Endothelial cell (in vitro differentiated cells): ENCODE measurements at regions not wholly inside any gene's neighbourhood (a gene's known extent, or its start where the extent isn't known, plus 50 kb on each side); places are given as distances from the start of the nearest gene placed in this dataset.

Experiments
- DNase-seq: peaks from one replicate; pipeline ENCODE4 v3.0.0; 2021; ENCODE audit warnings: low spot score
- H3K27ac Mint-ChIP-seq: one replicate; pipeline ENCODE4 v1.8.0; 2021; ENCODE audit warnings: mixed read lengths, inconsistent platforms; ENCODE audit not compliant: unreplicated experiment
- H3K27me3 Mint-ChIP-seq: one replicate; pipeline ENCODE4 v1.8.0; 2021; ENCODE audit warnings: mild to moderate bottlenecking, moderate library complexity, mixed read lengths, inconsistent platforms; ENCODE audit not compliant: unreplicated experiment
- H3K36me3 Mint-ChIP-seq: one replicate; pipeline ENCODE4 v1.8.0; 2021; ENCODE audit warnings: mild to moderate bottlenecking, low read depth, mixed read lengths, inconsistent platforms; ENCODE audit not compliant: unreplicated experiment
- H3K4me1 Mint-ChIP-seq: one replicate; pipeline ENCODE4 v1.8.0; 2021; ENCODE audit warnings: mild to moderate bottlenecking, mixed read lengths, inconsistent platforms; ENCODE audit not compliant: unreplicated experiment
- H3K4me3 Mint-ChIP-seq: one replicate; pipeline ENCODE4 v1.8.0; 2021; ENCODE audit warnings: mild to moderate bottlenecking, mixed read lengths, inconsistent platforms; ENCODE audit not compliant: unreplicated experiment
- H3K9me3 Mint-ChIP-seq: one replicate; pipeline ENCODE4 v1.8.0; 2021; ENCODE audit warnings: mixed read lengths, inconsistent platforms; ENCODE audit not compliant: unreplicated experiment
- CTCF ChIP-seq: fragments of 200-600 bp; sonication (generic); IDR thresholded peaks from one replicate; pipeline ENCODE4 v1.5.0; 2021; ENCODE audit warnings: antibody characterized with exemption; ENCODE audit not compliant: unreplicated experiment

GRCh38 chr11:11045156-11045930 lies 187.5 kb upstream of the ZBED5 start:
- Mint-ChIP-seq H3K4me3 (no peak overlapping the region), H3K36me3 (no peaks in the 10 kb centered on the region), H3K4me1 (peaks cover 3% of the 10 kb centered on the region), H3K27me3 (peaks cover 5% of the 10 kb centered on the region), H3K9me3 (no peaks in the 10 kb centered on the region), H3K27ac (no peak overlapping the region)
- TF ChIP-seq CTCF = no peak
- DNase-seq = no peak

- H3K27ac Mint-ChIP-seq = no peak overlapping the region
- no peak for DNase-seq
- H3K36me3 Mint-ChIP-seq = no peaks in the 10 kb centered on the region
- no peak for TF ChIP-seq CTCF
- no peak overlapping the region for H3K4me3 Mint-ChIP-seq
- H3K27me3 Mint-ChIP-seq = peaks cover 7% of the 10 kb centered on the region
- H3K9me3 Mint-ChIP-seq = no peaks in the 10 kb centered on the region
- H3K4me1 Mint-ChIP-seq = peaks cover 3% of the 10 kb centered on the region
These were observed 186.4 kb upstream of the ZBED5 start for GRCh38 chr11:11044137-11044855.

- Mint-ChIP-seq H3K4me1 (peaks cover 7% of the 10 kb centered on the region), H3K4me3 (no peak overlapping the region), H3K9me3 (no peaks in the 10 kb centered on the region), H3K27me3 (peaks cover 7% of the 10 kb centered on the region), H3K27ac (no peak overlapping the region), H3K36me3 (no peaks in the 10 kb centered on the region)
- no peak for DNase-seq
- no peak for TF ChIP-seq CTCF
These were observed 185.9 kb upstream of the ZBED5 start for GRCh38 chr11:11043721-11044120.

GRCh38 chr11:11039208-11039965 lies 181.5 kb upstream of the ZBED5 start:
- no peaks in the 10 kb centered on the region for H3K9me3 Mint-ChIP-seq
- H3K4me1 Mint-ChIP-seq = peaks cover 18% of the 10 kb centered on the region
- no peak overlapping the region for H3K4me3 Mint-ChIP-seq
- peaks cover 4% of the 10 kb centered on the region for H3K27me3 Mint-ChIP-seq
- no peak for DNase-seq
- no peak overlapping the region for H3K27ac Mint-ChIP-seq
- TF ChIP-seq CTCF = no peak
- H3K36me3 Mint-ChIP-seq = no peaks in the 10 kb centered on the region
